HEK293T (cell line): ENCODE measurements at regions not wholly inside any gene's neighbourhood (a gene's known extent, or its start where the extent isn't known, plus 50 kb on each side); places are given as distances from the start of the nearest gene placed in this dataset.

Experiments used
- BHLHE40 ChIP-seq: fragments of 450-650 bp; IDR thresholded peaks from 2 replicates; pipeline ENCODE4 v1.6.1; 2016; ENCODE audit warnings: mild to moderate bottlenecking, moderate library complexity, borderline replicate concordance
- CTBP1 ChIP-seq: fragments of 450-650 bp; IDR thresholded peaks from 2 replicates; pipeline ENCODE4 v1.6.1; 2016; ENCODE audit warnings: borderline replicate concordance
- FOXK2 ChIP-seq: fragments of 450-650 bp; IDR thresholded peaks from 2 replicates; pipeline ENCODE4 v1.6.1; 2016; ENCODE audit warnings: mild to moderate bottlenecking
- FOXM1 ChIP-seq: fragments of 450-650 bp; IDR thresholded peaks from 2 replicates; pipeline ENCODE4 v1.6.1; 2017; ENCODE audit warnings: mild to moderate bottlenecking, borderline replicate concordance
- HDGF ChIP-seq: fragments of 450-650 bp; IDR thresholded peaks from 2 replicates; pipeline ENCODE4 v1.6.1; 2017; ENCODE audit warnings: antibody characterized with exemption, borderline replicate concordance
- L3MBTL2 ChIP-seq: fragments of 450-650 bp; conservative IDR thresholded peaks from 2 replicates; pipeline ENCODE4 v1.6.1; 2016; ENCODE audit warnings: mild to moderate bottlenecking
- SP1 ChIP-seq: fragments of 450-650 bp; IDR thresholded peaks from 2 replicates; pipeline ENCODE4 v1.6.1; 2017
- SUZ12 ChIP-seq: fragments of 450-650 bp; IDR thresholded peaks from 2 replicates; pipeline ENCODE4 v1.6.1; 2016; ENCODE audit warnings: mild to moderate bottlenecking
- ZNF384 ChIP-seq: fragments of 450-650 bp; IDR thresholded peaks from 2 replicates; pipeline ENCODE4 v1.6.1; 2016

- TF ChIP-seq ZNF384 = no peak
- TF ChIP-seq FOXM1 = no peak
- TF ChIP-seq HDGF = no peak
- no peak for TF ChIP-seq BHLHE40
- TF ChIP-seq SUZ12 = no peak
- no peak for TF ChIP-seq SP1
- TF ChIP-seq FOXK2 = no peak
- TF ChIP-seq L3MBTL2 = no peak
- no peak for TF ChIP-seq CTBP1
Measured at GRCh38 chr10:52450762-52451291, 136.7 kb downstream of the DKK1 start.
